NCI-H1694 (cell line): ENCODE measurements at regions not wholly inside any gene's neighbourhood (a gene's known extent, or its start where the extent isn't known, plus 50 kb on each side); places are given as distances from the start of the nearest gene placed in this dataset.
A peak's percentile ranks its signal among the peaks of the same experiment; 100 is the strongest.
"Not testable (repeated sequence)": the region's sequence is repeated elsewhere in the genome, so short reads cannot be mapped to it uniquely, and the experiment has no call there.

Experiments
- DNase-seq: peaks from one replicate; lab custom pipeline; 2025; lab: John Stamatoyannopoulos, UW

DNA sequence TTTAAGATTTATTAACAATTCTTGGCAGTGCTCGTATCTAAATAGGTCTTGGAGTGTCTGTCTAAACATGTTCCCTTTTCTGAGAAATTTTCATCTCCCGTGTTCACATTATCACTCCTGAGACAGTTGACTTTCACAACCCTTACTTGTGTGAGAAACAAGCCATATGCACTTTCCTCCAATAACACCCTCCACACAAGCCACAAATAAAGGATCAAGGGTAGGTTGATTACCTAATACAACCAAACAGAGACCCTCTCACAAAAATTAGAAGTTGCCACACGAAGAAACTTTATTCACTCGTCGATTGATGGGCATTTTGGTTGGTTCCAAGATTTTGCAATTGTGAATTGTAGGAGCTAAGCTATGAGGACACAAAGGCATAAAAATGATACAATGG, 763.9 kb downstream of the TRAM1L1 start:
- DNase-seq, result no peak

DNA sequence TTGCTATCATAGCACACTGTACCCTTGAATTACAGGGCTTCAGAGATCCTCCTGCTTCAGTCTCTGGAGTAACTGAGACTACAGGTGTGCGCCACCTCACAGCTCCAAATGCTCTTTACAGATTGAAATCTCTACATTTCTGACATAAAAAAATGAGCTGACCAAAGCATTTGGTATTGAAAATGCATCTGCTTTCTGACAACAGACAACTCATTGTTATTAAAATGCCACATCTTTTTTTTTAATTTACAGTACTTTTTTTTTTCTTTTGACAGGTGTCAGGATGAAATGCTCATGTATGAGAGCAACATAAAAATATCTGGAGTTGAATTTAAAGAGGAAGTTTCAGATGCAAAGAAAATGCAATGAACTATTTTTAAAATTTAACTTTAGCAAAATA, 764.5 kb downstream of the TRAM1L1 start:
- DNase-seq, result no peak

GRCh38 chr4:116303736-116304188, 781.6 kb downstream of the TRAM1L1 start:
- no peak for DNase-seq

DNA sequence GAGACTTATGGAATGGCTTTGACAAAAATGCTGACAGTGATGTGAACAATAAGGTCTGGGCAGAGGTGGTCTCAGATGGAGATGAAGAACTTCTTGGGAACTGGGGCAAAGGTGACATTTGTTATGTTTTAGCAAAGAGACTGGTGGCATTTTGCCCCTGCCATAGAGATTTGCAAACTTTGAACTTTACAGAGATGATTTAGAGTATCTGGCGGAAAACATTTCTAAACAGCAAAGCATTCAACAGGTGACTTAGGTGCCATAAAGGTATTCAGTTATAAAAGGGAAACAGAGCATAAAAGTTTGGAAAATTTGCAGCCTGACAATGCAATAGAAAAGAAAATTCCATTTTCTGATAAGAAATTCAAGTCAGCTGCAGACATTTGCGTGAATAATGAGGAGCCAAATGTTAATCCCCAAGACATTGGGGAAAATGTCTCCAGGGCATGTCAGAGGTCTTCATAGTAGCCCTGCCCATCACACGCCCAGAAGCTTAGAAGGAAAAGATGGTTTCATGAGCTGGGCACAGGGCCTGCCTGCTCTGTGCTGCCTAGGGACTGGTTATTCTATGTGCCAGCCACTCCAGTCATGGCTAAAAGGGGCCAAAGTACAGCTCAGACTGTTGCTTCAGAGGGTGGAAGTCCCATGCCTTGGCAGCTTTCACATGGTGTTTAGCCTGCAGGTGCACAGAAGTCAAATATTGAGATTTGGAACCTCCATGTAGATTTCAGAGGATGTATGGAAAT, 782.2 kb downstream of the TRAM1L1 start:
- no peak for DNase-seq

- no peak for DNase-seq
Observed at GRCh38 chr4:116275006-116275405, 810.4 kb downstream of the TRAM1L1 start.

- no peak for DNase-seq
Observed at GRCh38 chr4:116272336-116272735, 813.0 kb downstream of the TRAM1L1 start.

GRCh38 chr4:116260931-116261330, 824.4 kb downstream of the TRAM1L1 start:
- DNase-seq, result not testable (repeated sequence)

DNA sequence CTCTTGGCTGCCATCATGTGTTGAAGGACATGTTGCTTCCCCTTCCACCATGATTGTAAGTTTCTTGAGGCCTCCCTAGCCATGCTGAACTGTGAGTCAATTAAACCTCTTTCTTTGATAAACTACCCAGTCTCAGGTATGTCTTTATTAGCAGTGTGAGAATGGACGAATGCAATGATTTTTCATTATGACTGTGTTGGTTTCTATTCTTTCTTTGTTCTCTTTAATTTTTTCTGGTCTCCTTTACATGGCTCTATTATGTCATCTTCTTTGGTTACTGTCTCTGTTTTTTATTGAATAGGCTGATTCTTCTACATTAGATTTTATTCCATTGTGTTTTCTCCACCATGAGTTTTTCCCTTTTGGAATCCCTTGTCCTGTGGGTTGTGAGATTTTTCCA, 840.6 kb downstream of the TRAM1L1 start:
- DNase-seq, result no peak

- no peak for DNase-seq
Observed at GRCh38 chr4:116243431-116243830, 841.9 kb downstream of the TRAM1L1 start.

DNA sequence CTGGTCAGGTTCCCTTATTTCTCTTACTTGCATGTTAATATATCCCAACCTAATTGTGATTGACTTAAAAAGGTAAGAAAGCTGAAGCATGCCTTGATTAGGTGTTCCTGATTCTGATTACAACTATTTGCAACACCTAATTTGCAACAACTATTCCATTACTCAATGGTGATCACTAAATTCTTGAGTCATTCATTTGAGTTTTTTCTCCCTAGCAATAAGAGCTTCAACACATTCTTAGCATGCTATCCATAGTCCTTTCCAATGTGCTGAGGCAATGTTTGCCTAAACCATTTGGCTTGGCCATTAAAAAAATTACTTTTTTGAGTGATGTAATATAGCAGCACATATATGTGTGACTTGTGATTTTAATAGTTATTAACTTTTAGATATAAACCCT, 851.4 kb downstream of the TRAM1L1 start:
- no peak for DNase-seq

DNA sequence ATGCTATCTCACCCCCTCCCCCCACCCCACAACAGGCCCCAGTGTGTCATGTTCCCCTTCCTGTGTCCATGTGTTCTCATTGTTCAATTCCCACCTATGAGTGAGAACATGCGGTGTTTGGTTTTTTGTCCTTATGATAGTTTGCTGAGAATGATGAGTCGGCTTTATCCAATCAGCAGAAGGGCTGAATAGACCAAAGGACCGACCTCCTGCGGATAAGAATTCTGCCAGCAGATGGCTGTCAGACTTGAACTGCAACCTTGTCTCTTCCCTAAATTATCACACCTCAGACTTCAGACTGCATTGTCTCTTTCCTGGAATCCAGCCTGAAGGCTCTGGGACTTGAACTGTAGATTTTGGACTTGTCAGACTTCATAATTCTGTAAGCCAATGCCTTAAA, 853.4 kb downstream of the TRAM1L1 start:
- DNase-seq, result not testable (repeated sequence)

DNA sequence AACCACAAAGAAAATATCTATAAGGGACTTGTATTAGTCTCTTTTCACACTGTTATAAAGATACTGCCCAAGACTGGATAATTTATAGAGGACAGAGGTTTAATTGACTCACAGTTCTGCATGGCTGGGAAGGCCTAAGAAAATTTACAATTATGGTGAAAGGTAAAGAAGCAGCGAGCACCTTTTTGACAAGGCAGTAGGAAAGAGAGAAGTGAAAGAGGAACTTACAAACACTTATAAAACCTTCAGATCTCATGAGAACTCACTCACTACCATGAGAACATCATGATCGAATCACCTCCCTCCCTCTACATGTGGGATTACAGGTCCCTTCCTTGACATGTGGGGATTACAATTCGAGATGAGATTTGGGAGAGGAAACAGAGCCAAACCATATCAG, 856.0 kb downstream of the TRAM1L1 start:
- DNase-seq, result no peak

GRCh38 chr4:116223040-116223732, 862.2 kb downstream of the TRAM1L1 start:
- DNase-seq, result no peak

- no peak for DNase-seq
Observed at GRCh38 chr4:116217781-116218180, 867.6 kb downstream of the TRAM1L1 start.

GRCh38 chr4:116215622-116216021, 869.8 kb downstream of the TRAM1L1 start:
- no peak for DNase-seq

DNA sequence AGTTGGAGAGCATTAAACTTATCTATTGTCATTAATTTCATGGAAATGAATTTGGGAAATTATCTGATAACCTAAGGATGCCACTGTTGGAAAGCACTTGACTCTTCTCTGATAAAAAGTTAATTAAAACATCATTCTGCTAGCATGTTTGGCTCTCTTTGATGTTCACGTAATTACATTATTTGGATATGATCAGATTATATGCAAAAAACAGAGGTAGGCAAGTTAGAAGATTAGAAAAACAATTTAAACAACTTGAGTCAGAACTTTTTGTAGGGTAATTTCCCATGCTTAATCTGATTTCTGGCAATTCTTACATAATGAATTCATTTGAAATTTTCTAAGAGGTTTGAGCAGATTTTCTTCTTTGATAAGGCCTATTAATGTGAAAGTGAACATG, 882.9 kb downstream of the TRAM1L1 start:
- DNase-seq, result no peak

- DNase-seq, result no peak
Observed at GRCh38 chr4:116197317-116197809, 888.0 kb downstream of the TRAM1L1 start.

- no peak for DNase-seq
Observed at GRCh38 chr4:116183241-116183640, 902.1 kb downstream of the TRAM1L1 start.

- peak; percentile 8 for DNase-seq
Observed at GRCh38 chr4:116180157-116180601, 905.2 kb downstream of the TRAM1L1 start.

DNA sequence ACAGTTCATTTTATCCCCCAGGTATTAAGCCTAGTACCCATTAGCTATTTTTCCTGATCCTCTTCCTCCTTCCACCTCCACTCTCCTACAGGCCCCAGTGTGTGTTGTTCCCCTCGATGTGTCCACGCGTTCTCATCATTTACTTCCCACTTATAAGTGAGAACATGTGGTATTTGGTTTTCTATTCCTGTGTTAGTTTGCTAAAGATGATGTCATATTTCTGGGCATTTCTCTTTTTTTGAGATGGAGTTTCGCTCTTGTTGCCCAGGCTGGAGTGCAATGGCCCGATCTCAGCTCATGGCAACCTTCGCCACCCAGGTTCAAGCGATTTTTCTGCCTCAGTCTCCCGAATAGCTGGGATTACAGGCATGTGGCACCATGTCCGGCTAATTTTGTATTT, 934.0 kb downstream of the TRAM1L1 start:
- DNase-seq, result not testable (repeated sequence)

DNA sequence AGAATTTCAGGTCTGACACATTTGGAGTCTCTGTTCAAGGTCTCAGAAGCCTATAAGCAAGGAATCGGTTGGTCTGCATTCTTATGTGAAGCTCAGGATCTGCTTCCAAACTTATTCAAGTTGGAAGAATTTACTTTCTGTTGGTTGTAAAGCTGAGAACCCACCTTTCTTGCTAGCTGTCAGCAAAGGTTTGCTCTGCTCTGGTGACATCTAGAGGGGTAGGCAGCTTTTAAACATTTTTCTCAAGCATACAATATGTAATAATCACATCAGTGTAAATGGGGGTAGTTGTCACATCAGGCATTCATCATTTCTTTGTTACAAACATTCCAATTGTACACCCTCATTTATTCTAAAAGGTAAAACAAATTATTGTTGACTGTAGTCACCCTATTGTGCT, 935.2 kb downstream of the TRAM1L1 start:
- no peak for DNase-seq

- DNase-seq, result no peak
Observed at GRCh38 chr4:116143198-116143597, 942.2 kb downstream of the TRAM1L1 start.

- no peak for DNase-seq
Observed at GRCh38 chr4:116132946-116133345, 952.4 kb downstream of the TRAM1L1 start.
